ENCODE measurements at regions not wholly inside any gene's neighbourhood (a gene's known extent, or its start where the extent isn't known, plus 50 kb on each side); places are given as distances from the start of the nearest gene placed in this dataset.
"Not testable (repeated sequence)": the region's sequence is repeated elsewhere in the genome, so short reads cannot be mapped to it uniquely, and the experiment has no call there.

- DNase-seq (ENCODE audit: low spot score) = peak; percentile 64
- Histone ChIP-seq H3K4me3 (no peak overlapping the region), H3K27ac (no peak overlapping the region)
- TF ChIP-seq CTCF (IDR thresholded peaks at IDR 0.05) = no peak
Measured at GRCh38 chr5:100108883-100109282, 426.3 kb upstream of the FAM174A start.

- not testable (repeated sequence) for H3K27ac ChIP-seq; DNase-seq (ENCODE audit: low spot score); H3K4me3 ChIP-seq
Measured at GRCh38 chr5:100103592-100104119, 431.5 kb upstream of the FAM174A start.

- H3K27ac ChIP-seq; H3K4me3 ChIP-seq; DNase-seq (ENCODE audit: low spot score): not testable (repeated sequence)
Measured at GRCh38 chr5:100101466-100101865, 433.7 kb upstream of the FAM174A start.

GRCh38 chr5:100096328-100096727, 438.8 kb upstream of the FAM174A start:
- DNase-seq (ENCODE audit: low spot score); H3K27ac ChIP-seq; H3K4me3 ChIP-seq: not testable (repeated sequence)

- H3K4me3 ChIP-seq; H3K27ac ChIP-seq; DNase-seq (ENCODE audit: low spot score): not testable (repeated sequence)
Measured at GRCh38 chr5:100080703-100081102, 454.5 kb upstream of the FAM174A start.

GRCh38 chr5:100079163-100079562, 456.0 kb upstream of the FAM174A start:
- not testable (repeated sequence) for DNase-seq (ENCODE audit: low spot score); H3K4me3 ChIP-seq; H3K27ac ChIP-seq

- not testable (repeated sequence) for DNase-seq (ENCODE audit: low spot score); H3K27ac ChIP-seq; H3K4me3 ChIP-seq
Measured at GRCh38 chr5:100066020-100066419, 469.2 kb upstream of the FAM174A start.

- DNase-seq (ENCODE audit: low spot score) = no peak
- no peak for TF ChIP-seq CTCF (IDR thresholded peaks at IDR 0.05)
Measured at GRCh38 chr5:100043475-100043874, 491.7 kb upstream of the FAM174A start.

GRCh38 chr5:100026606-100027005, 508.6 kb upstream of the FAM174A start:
- no peak for TF ChIP-seq CTCF (IDR thresholded peaks at IDR 0.05)
- no peak for DNase-seq (ENCODE audit: low spot score)
- no peak overlapping the region for H3K4me3 ChIP-seq
- H3K27ac ChIP-seq = no peak overlapping the region

More at GRCh38 chr5:100043475-100043874, 491.7 kb upstream of the FAM174A start:
- H3K4me3 ChIP-seq = no peak overlapping the region
- H3K27ac ChIP-seq = no peak overlapping the region

- no peak for DNase-seq (ENCODE audit: low spot score)
- no peak overlapping the region for H3K27ac ChIP-seq
- no peak for TF ChIP-seq CTCF (IDR thresholded peaks at IDR 0.05)
- no peak overlapping the region for H3K4me3 ChIP-seq
Measured at GRCh38 chr5:100023536-100023935, 511.6 kb upstream of the FAM174A start.
